B cell (primary cell): ENCODE measurements at regions not wholly inside any gene's neighbourhood (a gene's known extent, or its start where the extent isn't known, plus 50 kb on each side); places are given as distances from the start of the nearest gene placed in this dataset.

Source experiments
- ATAC-seq: fragments of 200-7000 bp; cut with Tn5 transposase; one replicate; pipeline ENCODE4 v1.10.0; 2021; ENCODE audit warnings: low read depth, mild to moderate bottlenecking, moderate number of reproducible peaks, moderate library complexity
- CTCF ChIA-PET: fragments of 350-600 bp; sonication (Branson Sonifier 250); formaldehyde crosslinking; loops from one replicate; lab custom pipeline; 2021; ENCODE audit warnings: antibody characterized with exemption, inconsistent platforms; lab: Charles Lee
- POLR2A ChIA-PET: fragments of 350-600 bp; sonication (Branson Sonifier 250); formaldehyde crosslinking; loops from one replicate; lab custom pipeline; 2021; ENCODE audit warnings: antibody characterized with exemption; lab: Charles Lee
- DNase-seq: peaks from one replicate; pipeline ENCODE4 v3.0.0; 2013
- H2AFZ ChIP-seq: 2 replicates; pipeline ENCODE4 v1.6.1; 2012; ENCODE audit warnings: mild to moderate bottlenecking, low read depth, low read length; ENCODE audit not compliant: insufficient read depth, poor library complexity, severe bottlenecking
- H3K27ac ChIP-seq, 2 donors: 1 replicate in 1 of 2; 2 replicates in 1 of 2; pipeline ENCODE4 v1.5.1; 2012 to 2013; ENCODE audit warnings: low read length in 2 of 2, mild to moderate bottlenecking in 2 of 2, moderate library complexity in 1 of 2
- H3K27me3 ChIP-seq, 4 experiments: fragments of 200-600 bp in 1 of 4; sonication (generic) in 1 of 4; replicated peaks in 1 of 4; 1 replicate in 2 of 4; 2 replicates in 2 of 4; pipeline versions ENCODE4 v1.6.1 to v1.7.0; 2013 to 2016; ENCODE audit warnings: low read length in 3 of 4, mild to moderate bottlenecking in 2 of 4, mixed read lengths in 1 of 4, moderate library complexity in 1 of 4; ENCODE audit not compliant: insufficient read depth in 4 of 4, control insufficient read depth in 3 of 4; ENCODE audit errors: control extremely low read depth in 1 of 4
- H3K36me3 ChIP-seq, 2 experiments: replicated peaks in 1 of 2; 1 replicate in 1 of 2; 2 replicates in 1 of 2; pipeline versions ENCODE4 v1.6.1 to v1.7.1; 2013; ENCODE audit warnings: low read length in 1 of 2; ENCODE audit not compliant: insufficient read depth in 2 of 2, control insufficient read depth in 1 of 2; ENCODE audit errors: control extremely low read depth in 1 of 2, extremely low read depth in 1 of 2
- H3K4me1 ChIP-seq, 2 donors: fragments of 200-600 bp in 1 of 2; sonication (generic) in 1 of 2; 1 replicate in 1 of 2; 2 replicates in 1 of 2; pipeline versions ENCODE4 v1.5.1 to v1.6.1; 2013 to 2017; ENCODE audit warnings: low read length in 2 of 2; ENCODE audit not compliant: control insufficient read depth in 2 of 2, insufficient read depth in 2 of 2
- H3K4me2 ChIP-seq: replicated peaks from 2 replicates; pipeline ENCODE3; 2012; ENCODE audit warnings: mild to moderate bottlenecking, low read depth, low read length; ENCODE audit not compliant: poor library complexity, severe bottlenecking
- H3K4me3 ChIP-seq, 5 experiments: fragments of 200-600 bp in 1 of 5; sonication (generic) in 1 of 5; 1 replicate in 3 of 5; 2 replicates in 2 of 5; pipeline versions ENCODE4 v1.5.1 to v1.7.0; 2011 to 2016; ENCODE audit warnings: low read length in 4 of 5, mild to moderate bottlenecking in 4 of 5, low read depth in 2 of 5, control low read depth in 1 of 5, moderate library complexity in 1 of 5; ENCODE audit not compliant: insufficient read depth in 1 of 5; ENCODE audit errors: control extremely low read depth in 1 of 5, extremely low read depth in 1 of 5
- H3K79me2 ChIP-seq: fragments of 200-600 bp; sonication (generic); one replicate; pipeline ENCODE4 v1.6.0; 2016; ENCODE audit warnings: low read length; ENCODE audit not compliant: control insufficient read depth, insufficient read depth
- H3K9ac ChIP-seq: fragments of 200-600 bp; sonication (generic); 2 replicates; pipeline ENCODE4 v1.6.1; 2017; ENCODE audit warnings: mild to moderate bottlenecking, low read length, moderate library complexity
- H3K9me3 ChIP-seq, 3 donors: one replicate each; pipeline versions ENCODE4 v1.6.1 to v1.7.1; 2013; ENCODE audit warnings: low read length in 2 of 3; ENCODE audit not compliant: control insufficient read depth in 2 of 3, insufficient read depth in 1 of 3; ENCODE audit errors: control extremely low read depth in 1 of 3
- H4K20me1 ChIP-seq: 2 replicates; pipeline ENCODE4 v1.6.0; 2012; ENCODE audit warnings: mild to moderate bottlenecking, low read length; ENCODE audit not compliant: insufficient read depth, control insufficient read depth, poor library complexity, severe bottlenecking
- H3K27ac Mint-ChIP-seq: one replicate; pipeline ENCODE4 v1.8.0; 2021; ENCODE audit warnings: mixed read lengths
- H3K27me3 Mint-ChIP-seq: one replicate; pipeline ENCODE4 v1.8.0; 2021; ENCODE audit warnings: mixed read lengths
- H3K4me1 Mint-ChIP-seq: one replicate; pipeline ENCODE4 v1.8.0; 2021; ENCODE audit warnings: mixed read lengths
- H3K4me3 Mint-ChIP-seq: one replicate; pipeline ENCODE4 v1.8.0; 2021; ENCODE audit warnings: mixed read lengths
- H3K9me3 Mint-ChIP-seq: one replicate; pipeline ENCODE4 v1.8.0; 2022; ENCODE audit warnings: mixed read lengths; ENCODE audit not compliant: insufficient read depth
- CTCF ChIP-seq: fragments of 200-600 bp; IDR thresholded peaks from one replicate; pipeline ENCODE4 v1.8.0; 2022; ENCODE audit warnings: antibody characterized with exemption, mild to moderate bottlenecking
- EZH2 ChIP-seq: IDR thresholded peaks from 2 replicates; pipeline ENCODE4 v1.6.1; 2012; ENCODE audit warnings: borderline replicate concordance, low read depth, mild to moderate bottlenecking, moderate library complexity, low read length; ENCODE audit not compliant: insufficient read depth, poor library complexity, severe bottlenecking
- WGBS: methylation state at CpG from one replicate; pipeline ENCODE4 v1.1.5; 2013; ENCODE audit warnings: missing lambda C conversion rate; ENCODE audit not compliant: insufficient coverage; 5-methylcytosine and 5-hydroxymethylcytosine counted together
- intact Hi-C: fragments of 100-400 bp; cut with micrococcal nuclease; formaldehyde crosslinking; loops from one replicate; pipeline ENCODE4 v1.10.0; 2022

DNA sequence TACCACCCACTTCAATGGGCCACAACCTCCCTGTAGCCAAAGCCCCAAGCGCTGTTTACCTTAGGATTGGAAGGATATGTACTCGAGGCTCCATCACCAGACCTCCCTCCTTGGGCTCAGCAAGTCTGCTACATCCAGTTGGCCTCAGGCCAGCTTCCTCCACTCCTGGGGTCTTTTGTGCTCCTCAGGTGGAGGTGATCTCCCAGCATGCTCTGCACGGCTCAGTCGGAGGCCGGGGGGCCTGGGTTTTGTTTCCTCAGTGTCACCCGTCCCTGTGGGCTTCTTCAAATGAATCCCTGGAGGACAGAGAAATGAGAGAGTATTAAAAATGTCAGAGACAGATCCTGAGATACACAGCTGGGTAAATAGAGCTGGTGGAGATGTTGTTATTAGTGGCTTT lies 723.1 kb upstream of the TBX3 start:
- no peaks in the 10 kb centered on the region for H3K4me1 ChIP-seq
- no peak overlapping the region for H3K9ac ChIP-seq
- Mint-ChIP-seq H3K4me1 (no peaks in the 10 kb centered on the region), H3K27me3 (no peaks in the 10 kb centered on the region), H3K27ac (no peak overlapping the region), H3K9me3 (no peaks in the 10 kb centered on the region), H3K4me3 (no peak overlapping the region)
- no peaks in the 10 kb centered on the region for H4K20me1 ChIP-seq
- WGBS: 69% methylated on average over 6 of the region's 6 CpGs
- no peak overlapping the region for H3K4me2 ChIP-seq
- ChIA-PET CTCF (no interaction called here), POLR2A (no interaction called here)
- H2AFZ ChIP-seq: no peak overlapping the region
- no peak overlapping the region for H3K27ac ChIP-seq
- H3K4me3 ChIP-seq: no peak overlapping the region
- TF ChIP-seq CTCF (no peak), EZH2 (no peak)
- no peak for ATAC-seq
- no peaks in the 10 kb centered on the region for H3K79me2 ChIP-seq
- H3K27me3 ChIP-seq: no peaks in the 10 kb centered on the region
- DNase-seq: no peak
- H3K36me3 ChIP-seq: no peaks in the 10 kb centered on the region
- H3K9me3 ChIP-seq: peaks cover 0 to 3% (median 0%) of the 10 kb centered on the region in 3 donors
- intact Hi-C loops: no loop called here

DNA sequence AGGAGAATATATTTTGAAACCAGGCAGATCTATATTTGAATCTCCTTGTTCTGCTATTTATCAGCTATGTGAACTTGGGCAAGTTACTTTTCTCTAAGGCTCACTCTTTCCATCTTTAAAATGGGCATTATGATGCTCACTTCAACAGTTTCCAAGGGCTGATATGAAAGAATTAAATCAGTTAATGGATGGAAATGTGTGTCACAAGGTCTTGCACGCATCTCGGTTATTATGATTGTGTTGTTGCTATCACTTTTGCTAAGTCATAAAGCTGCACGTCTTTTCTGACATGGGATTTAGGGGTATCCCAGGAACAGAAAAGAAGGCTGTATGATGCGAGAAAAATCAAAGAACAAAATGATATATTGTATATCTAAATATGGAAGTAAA lies 721.5 kb upstream of the TBX3 start:
- intact Hi-C loops: no loop called here
- Mint-ChIP-seq H3K27ac (no peak overlapping the region), H3K9me3 (no peaks in the 10 kb centered on the region), H3K4me1 (no peaks in the 10 kb centered on the region), H3K27me3 (no peaks in the 10 kb centered on the region), H3K4me3 (no peak overlapping the region)
- no peak overlapping the region for H3K4me3 ChIP-seq
- no peak overlapping the region for H3K9ac ChIP-seq
- POLR2A ChIA-PET: no interaction called here
- H3K27me3 ChIP-seq: no peaks in the 10 kb centered on the region
- H2AFZ ChIP-seq: no peak overlapping the region
- no peaks in the 10 kb centered on the region for H4K20me1 ChIP-seq
- no peaks in the 10 kb centered on the region for H3K79me2 ChIP-seq
- ATAC-seq: no peak
- 100% methylated on average over 2 of the region's 4 CpGs for WGBS
- no peak overlapping the region for H3K27ac ChIP-seq
- no peak for DNase-seq
- no peaks in the 10 kb centered on the region for H3K4me1 ChIP-seq
- H3K9me3 ChIP-seq: peaks cover 0 to 3% (median 0%) of the 10 kb centered on the region in 3 donors
- CTCF ChIA-PET: no interaction called here
- H3K36me3 ChIP-seq: no peaks in the 10 kb centered on the region
- no peak for TF ChIP-seq EZH2
- TF ChIP-seq CTCF: no peak
- no peak overlapping the region for H3K4me2 ChIP-seq
